Urothelium cell line (cell line): ENCODE measurements at regions not wholly inside any gene's neighbourhood (a gene's known extent, or its start where the extent isn't known, plus 50 kb on each side); places are given as distances from the start of the nearest gene placed in this dataset.
A peak's percentile ranks its signal among the peaks of the same experiment; 100 is the strongest.
"Not testable (repeated sequence)": the region's sequence is repeated elsewhere in the genome, so short reads cannot be mapped to it uniquely, and the experiment has no call there.

Experiments
- DNase-seq: peaks from one replicate; pipeline ENCODE4 v3.0.0; 2011; ENCODE audit warnings: low spot score, mixed read lengths
- FAIRE-seq: peaks from 2 replicates; lab custom pipeline; 2011; peaks lifted over from hg19 to GRCh38; lab: Jason Lieb, UNC

DNA sequence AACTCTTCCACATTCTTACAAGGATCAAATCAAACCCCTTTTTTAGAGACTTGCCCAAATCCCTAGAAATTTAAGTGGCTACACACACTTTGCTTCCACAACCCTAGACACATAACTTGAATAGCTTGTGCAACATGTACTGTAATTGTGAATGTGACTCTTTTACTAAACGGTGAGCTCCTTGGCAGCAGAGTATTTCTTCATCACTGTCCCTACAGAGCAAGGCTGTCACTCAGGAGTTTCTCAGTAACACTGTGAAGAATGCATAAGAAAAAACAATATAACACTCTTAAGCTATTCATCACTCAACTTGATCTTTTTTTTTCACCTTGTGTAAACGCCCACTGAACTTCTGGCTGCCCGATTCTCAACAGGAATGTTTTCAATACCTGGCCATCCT lies 53.8 kb upstream of the ADAMTS18 start:
- FAIRE-seq (no peak), DNase-seq (no peak)

- FAIRE-seq = no peak
- no peak for DNase-seq
These were observed 56.3 kb upstream of the ADAMTS18 start for GRCh38 chr16:77491091-77491490.

GRCh38 chr16:77496934-77497333 lies 62.1 kb upstream of the ADAMTS18 start:
- DNase-seq (no peak), FAIRE-seq (no peak)

- DNase-seq (peak; percentile 82), FAIRE-seq (no peak)
These were observed 64.8 kb upstream of the ADAMTS18 start for GRCh38 chr16:77499373-77500285.

DNA sequence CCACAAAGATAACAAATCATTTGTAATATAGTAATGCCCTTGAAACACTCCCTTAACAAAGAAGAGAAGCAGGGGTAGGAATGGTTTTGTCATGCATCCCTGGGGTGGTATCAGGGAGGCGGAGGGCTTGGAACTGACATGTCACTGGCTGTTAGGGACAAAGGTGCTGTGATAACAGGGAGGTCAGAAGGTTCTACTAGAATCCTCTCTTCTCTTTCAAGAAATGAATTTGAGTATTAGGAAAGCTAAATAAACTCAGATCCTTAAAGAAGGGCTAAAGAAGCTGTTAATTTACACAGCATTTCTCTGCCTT lies 65.4 kb upstream of the ADAMTS18 start:
- FAIRE-seq (no peak), DNase-seq (no peak)

DNA sequence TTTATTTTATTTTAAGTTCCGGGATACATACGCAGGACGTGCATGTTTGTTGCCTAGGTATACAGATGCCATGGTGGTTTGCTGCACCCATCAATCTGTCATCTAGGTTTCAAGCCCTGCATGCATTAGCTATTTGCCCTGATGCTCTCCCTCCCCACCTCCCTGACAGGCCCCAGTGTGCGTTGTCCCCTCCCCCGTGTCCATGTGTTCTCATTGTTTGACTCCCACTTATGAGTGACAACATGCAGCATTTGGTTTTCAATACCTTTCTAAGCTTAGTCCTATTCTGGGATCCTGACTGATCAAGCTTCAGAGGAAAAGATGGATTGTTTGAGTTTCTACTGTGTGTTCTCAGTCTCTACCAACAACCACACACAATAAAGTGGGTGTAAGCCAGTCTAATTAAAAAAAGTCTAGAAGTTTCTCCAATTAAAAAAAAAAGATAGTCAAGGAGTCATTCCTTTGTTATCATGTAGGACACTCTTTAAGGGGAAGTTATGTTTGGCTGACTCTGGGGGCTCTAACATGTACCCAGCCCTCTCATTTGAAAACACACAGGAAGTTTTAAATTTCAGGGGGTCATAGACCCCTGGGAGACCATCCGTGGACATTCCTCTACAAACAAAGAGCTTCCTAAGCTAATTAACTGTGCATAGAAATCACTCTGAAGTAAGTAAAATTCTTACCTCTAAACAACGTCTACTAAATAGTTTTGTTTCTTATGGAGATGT lies 66.3 kb upstream of the ADAMTS18 start:
- FAIRE-seq (no peak), DNase-seq (no peak)

GRCh38 chr16:77502448-77502847 lies 67.6 kb upstream of the ADAMTS18 start:
- no peak for DNase-seq
- no peak for FAIRE-seq

- DNase-seq, FAIRE-seq: not testable (repeated sequence)
These were observed 71.7 kb upstream of the ADAMTS18 start for GRCh38 chr16:77506492-77506891.

GRCh38 chr16:77509051-77509450 lies 74.2 kb upstream of the ADAMTS18 start:
- DNase-seq (no peak), FAIRE-seq (no peak)

DNA sequence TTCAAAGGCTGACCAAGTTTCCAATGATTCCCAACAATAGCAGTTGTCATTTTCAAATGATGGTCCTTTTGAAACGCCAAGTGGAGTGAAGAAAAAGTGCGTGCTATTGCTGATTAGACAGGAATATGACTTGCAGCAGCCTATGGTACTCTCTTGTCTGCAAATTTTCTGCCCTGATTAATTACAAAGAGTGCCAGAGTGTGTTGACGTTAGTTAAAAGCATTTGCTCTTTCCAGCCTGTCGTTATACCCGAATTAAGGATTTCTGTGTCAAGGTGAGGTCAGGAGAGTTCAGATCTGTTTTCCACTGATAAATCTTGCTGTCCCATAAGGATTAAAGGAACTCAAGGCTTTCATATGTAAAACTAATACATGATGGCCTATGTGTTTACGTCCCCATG lies 75.0 kb upstream of the ADAMTS18 start:
- no peak for DNase-seq
- no peak for FAIRE-seq

- DNase-seq = no peak
- FAIRE-seq = no peak
These were observed 76.2 kb upstream of the ADAMTS18 start for GRCh38 chr16:77511053-77511452.

DNA sequence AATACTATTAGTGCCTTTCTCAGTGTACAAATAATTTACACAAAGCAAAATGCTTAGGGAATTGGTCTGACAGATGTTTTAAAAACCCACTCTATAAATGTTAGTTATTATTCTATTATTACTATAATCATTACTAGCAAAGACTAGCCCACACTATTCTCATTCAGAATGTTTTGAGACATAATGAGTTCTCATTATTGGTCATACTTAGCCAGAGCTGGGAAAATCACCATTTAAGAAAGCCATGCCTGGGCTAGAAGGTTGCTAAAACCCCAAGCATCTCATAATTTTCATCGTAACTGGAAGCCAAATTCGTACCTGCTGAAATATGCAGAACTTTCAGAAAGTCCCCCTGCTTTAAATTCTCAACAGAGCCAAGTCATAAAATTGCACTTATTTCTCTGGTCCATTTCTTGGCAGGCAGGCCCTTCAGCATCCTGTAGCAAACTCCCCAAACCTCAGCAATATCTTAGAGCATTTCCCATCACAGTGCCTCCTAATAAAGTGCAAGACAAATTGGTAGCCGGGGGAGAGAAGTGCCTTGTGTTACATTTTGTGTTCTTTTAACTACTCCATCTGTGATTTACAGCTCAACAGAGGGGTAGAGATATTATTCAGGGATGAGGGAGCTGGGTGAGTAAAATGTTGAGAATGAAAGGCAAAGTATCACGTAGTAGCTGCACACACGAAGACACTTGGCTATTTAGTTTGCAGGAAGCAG lies 79.8 kb upstream of the ADAMTS18 start:
- FAIRE-seq (no peak), DNase-seq (no peak)

- not testable (repeated sequence) for DNase-seq, FAIRE-seq
These were observed 90.4 kb upstream of the ADAMTS18 start for GRCh38 chr16:77525226-77525625.

GRCh38 chr16:77531752-77532151 lies 96.9 kb upstream of the ADAMTS18 start:
- DNase-seq (peak; percentile 61), FAIRE-seq (peak; percentile 23)

DNA sequence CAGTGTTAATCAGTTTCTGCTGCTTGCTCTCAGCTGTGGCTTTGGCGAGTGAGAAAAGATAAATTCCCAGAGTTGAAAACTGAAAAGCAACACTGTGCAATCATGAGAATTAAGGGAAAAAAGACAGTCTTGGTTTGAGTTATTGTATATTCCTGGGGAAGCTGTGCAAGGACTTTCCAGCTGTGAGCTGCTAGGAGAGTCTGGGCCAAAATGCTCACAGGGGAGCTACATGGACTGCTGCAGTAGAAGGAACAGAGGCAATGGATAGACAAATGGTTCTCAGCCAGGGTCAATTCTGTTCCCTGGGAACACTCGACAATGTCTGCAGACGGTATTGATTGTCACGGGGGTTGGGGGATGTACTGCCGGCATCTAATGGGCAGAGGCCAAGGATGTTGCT lies 102.0 kb upstream of the ADAMTS18 start:
- FAIRE-seq = no peak

DNA sequence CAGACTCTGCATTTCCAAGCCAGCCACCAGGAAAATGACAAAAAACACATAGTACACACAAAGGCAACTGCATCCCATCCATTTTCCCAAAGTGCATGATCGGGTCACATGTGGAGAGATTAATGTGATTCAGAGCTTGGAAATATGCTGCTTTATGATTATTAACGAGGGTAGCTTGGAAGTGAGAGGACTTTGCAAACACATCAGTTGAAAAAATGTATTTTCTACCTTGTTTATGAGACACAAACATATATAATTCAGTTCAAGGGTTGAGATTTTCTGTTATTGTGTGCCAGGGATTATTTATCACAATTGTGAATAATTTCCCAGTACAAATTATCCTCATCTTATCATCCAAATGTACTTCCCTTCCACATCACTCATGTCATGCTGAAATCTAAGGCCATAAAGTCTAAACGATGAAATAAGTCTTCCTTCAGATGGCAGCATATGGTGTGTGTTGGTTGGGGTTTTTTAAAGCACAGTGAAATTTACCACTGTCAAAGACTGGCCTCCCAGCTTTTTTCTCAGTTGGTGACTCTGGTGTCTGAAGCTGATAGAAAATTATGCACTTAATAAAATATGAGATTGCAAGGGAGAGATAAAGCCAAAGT lies 104.7 kb upstream of the ADAMTS18 start:
- FAIRE-seq (no peak), DNase-seq (no peak)

More for the DNA sequence above, 102.0 kb upstream of the ADAMTS18 start:
- DNase-seq = no peak

GRCh38 chr16:77540646-77541045 lies 105.8 kb upstream of the ADAMTS18 start:
- FAIRE-seq (no peak), DNase-seq (peak; percentile 63)

DNA sequence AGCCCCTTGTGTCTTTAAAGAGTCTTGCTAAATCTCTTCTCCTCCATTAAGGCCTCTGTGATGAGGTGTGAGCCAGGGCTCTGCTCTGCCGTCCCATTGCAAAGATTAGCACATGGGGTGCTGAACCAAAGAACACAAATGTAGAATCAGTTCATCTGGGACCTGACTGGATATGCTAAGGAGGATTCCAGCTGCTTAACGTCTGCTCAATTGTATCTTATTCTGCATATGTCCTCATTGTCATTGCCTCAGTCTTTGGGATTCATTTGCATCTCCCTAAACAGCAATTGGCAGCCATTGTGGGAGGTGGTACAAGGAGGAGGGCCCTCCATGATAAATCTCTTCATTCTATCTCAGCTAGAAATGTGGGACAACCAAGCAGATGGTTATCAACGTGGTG lies 106.3 kb upstream of the ADAMTS18 start:
- FAIRE-seq = no peak
- no peak for DNase-seq

DNA sequence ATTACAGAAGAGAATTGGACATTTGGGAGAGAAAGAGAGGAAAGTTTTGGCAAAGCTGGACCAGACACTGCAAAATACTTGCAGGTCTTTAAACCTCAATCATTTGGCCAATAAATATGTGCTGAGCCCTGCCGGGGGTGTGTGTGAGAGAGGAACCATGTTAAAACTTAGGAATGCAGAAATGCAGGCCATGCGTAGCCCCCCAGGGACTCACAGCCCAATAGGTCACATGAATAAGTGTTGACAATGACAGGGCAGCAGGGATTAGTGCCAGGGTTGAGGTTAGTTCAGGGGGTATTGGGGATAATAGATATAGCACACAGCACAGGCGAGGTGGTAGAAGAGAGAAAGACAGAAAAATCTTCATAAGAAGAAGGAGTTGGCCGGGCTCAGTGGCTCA lies 113.3 kb upstream of the ADAMTS18 start:
- no peak for FAIRE-seq
- DNase-seq = no peak

GRCh38 chr16:77548766-77549165 lies 113.9 kb upstream of the ADAMTS18 start:
- no peak for DNase-seq
- FAIRE-seq = no peak

DNA sequence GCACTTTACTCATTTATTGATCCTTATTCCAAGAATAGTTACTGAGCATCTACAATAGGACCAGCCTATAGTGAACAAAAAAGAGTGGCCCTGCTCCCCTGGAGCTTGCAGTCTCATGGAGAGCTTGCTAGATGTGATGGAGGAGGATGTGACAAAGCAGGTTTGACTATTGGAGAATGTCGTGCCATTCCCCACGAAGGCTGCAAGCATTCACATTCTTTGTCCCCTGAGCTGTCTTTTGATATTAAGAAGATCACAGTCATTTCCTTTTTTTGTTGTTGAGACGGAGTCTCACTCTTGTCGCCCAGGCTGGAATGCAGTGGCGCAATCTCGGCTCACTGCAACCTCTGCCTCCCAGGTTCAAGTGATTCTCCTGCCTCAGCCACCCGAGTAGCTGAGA lies 115.0 kb upstream of the ADAMTS18 start:
- FAIRE-seq (no peak), DNase-seq (no peak)
